Natural killer cell (primary cell): ENCODE measurements at regions not wholly inside any gene's neighbourhood (a gene's known extent, or its start where the extent isn't known, plus 50 kb on each side); places are given as distances from the start of the nearest gene placed in this dataset.

ENCODE experiments used
- ATAC-seq, 3 donors: fragments of 150-1000 bp in 2 of 3; fragments of 200-7000 bp in 1 of 3; cut with Tn5 transposase; 1 replicate in 1 of 3; 2 replicates in 2 of 3; pipeline ENCODE4 v1.10.0; 2021; ENCODE audit warnings: mild to moderate bottlenecking in 2 of 3, moderate library complexity in 2 of 3
- DNase-seq, 2 donors: peaks; one replicate each; pipeline versions ENCODE4 v3.0.0 to v3.0.0-alpha.2; 2013 to 2021; ENCODE audit warnings: mixed read lengths in 1 of 2
- H3K27ac ChIP-seq: one replicate; pipeline ENCODE4 v1.5.1; 2013; ENCODE audit warnings: mild to moderate bottlenecking, low read length
- H3K27me3 ChIP-seq: one replicate; pipeline ENCODE4 v1.6.1; 2013; ENCODE audit warnings: low read length; ENCODE audit not compliant: control insufficient read depth, insufficient read depth
- H3K36me3 ChIP-seq: one replicate; pipeline ENCODE4 v1.6.1; 2013; ENCODE audit warnings: low read length; ENCODE audit not compliant: control insufficient read depth, insufficient read depth
- H3K4me1 ChIP-seq: one replicate; pipeline ENCODE4 v1.6.1; 2013; ENCODE audit warnings: low read length; ENCODE audit not compliant: control insufficient read depth, insufficient read depth
- H3K4me3 ChIP-seq: one replicate; pipeline ENCODE4 v1.5.1; 2013; ENCODE audit warnings: low read length
- H3K9me3 ChIP-seq: one replicate; pipeline ENCODE4 v1.6.1; 2013; ENCODE audit warnings: low read length; ENCODE audit not compliant: control insufficient read depth, insufficient read depth
- H3K27ac Mint-ChIP-seq, 2 donors: one replicate each; pipeline ENCODE4 v1.8.0; 2022; ENCODE audit warnings: mild to moderate bottlenecking in 2 of 2, mixed read lengths in 2 of 2, moderate library complexity in 1 of 2
- H3K27me3 Mint-ChIP-seq, 2 donors: one replicate each; pipeline ENCODE4 v1.8.0; 2022; ENCODE audit warnings: low read depth in 2 of 2, mixed read lengths in 2 of 2
- H3K36me3 Mint-ChIP-seq: one replicate; pipeline ENCODE4 v1.8.0; 2022; ENCODE audit warnings: mixed read lengths
- H3K4me1 Mint-ChIP-seq, 2 donors: one replicate each; pipeline ENCODE4 v1.8.0; 2022; ENCODE audit warnings: mixed read lengths in 2 of 2
- H3K4me3 Mint-ChIP-seq: one replicate; pipeline ENCODE4 v1.8.0; 2022; ENCODE audit warnings: mild to moderate bottlenecking, moderate library complexity, mixed read lengths
- H3K9me3 Mint-ChIP-seq, 2 donors: one replicate each; pipeline ENCODE4 v1.8.0; 2022; ENCODE audit warnings: mixed read lengths in 2 of 2
- WGBS: methylation state at CpG from one replicate; pipeline ENCODE4 v1.1.7; 2013; ENCODE audit warnings: missing lambda C conversion rate; ENCODE audit not compliant: insufficient coverage; 5-methylcytosine and 5-hydroxymethylcytosine counted together
- intact Hi-C: fragments of 100-400 bp; cut with micrococcal nuclease; formaldehyde crosslinking; loops from one replicate; pipeline ENCODE4 v1.14.2; 2022
- TF ChIP-seq, protein P1 (sequence below): fragments of 200-600 bp; IDR thresholded peaks from one replicate; pipeline ENCODE4 v1.8.0; 2022; ENCODE audit warnings: antibody characterized with exemption

DNA sequence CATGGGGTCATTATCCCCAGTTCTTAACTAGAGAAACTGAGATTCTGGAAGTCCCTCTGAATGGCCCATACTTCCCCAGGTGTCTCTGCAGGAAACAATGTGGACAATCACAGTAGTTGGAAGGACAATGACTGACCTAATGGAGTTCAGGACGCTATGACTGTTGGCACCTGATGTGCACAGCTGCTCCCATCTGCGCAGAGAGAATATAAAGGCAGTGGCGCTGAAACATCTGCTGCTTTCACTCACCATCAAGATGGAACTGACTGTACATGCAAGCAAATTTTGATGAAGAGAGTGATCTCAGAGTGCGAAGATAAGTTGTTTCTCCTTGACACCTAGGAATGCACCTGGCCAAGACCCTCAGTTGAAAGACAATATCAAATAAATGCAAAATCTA lies 395.7 kb upstream of the ASIC2 start:
- no peak for DNase-seq
- Mint-ChIP-seq H3K9me3 (no peaks in the 10 kb centered on the region), H3K4me3 (no peak overlapping the region), H3K27ac (no peak overlapping the region), H3K27me3 (peaks cover 9 to 26% of the 10 kb centered on the region in 2 donors), H3K36me3 (no peaks in the 10 kb centered on the region), H3K4me1 (no peaks in the 10 kb centered on the region)
- no peaks in the 10 kb centered on the region for H3K36me3 ChIP-seq
- H3K4me1 ChIP-seq, result no peaks in the 10 kb centered on the region
- no peak overlapping the region for H3K27ac ChIP-seq
- ATAC-seq, result no peak
- H3K27me3 ChIP-seq, result no peaks in the 10 kb centered on the region
- H3K9me3 ChIP-seq, result no peaks in the 10 kb centered on the region
- TF ChIP-seq, protein P1, sequence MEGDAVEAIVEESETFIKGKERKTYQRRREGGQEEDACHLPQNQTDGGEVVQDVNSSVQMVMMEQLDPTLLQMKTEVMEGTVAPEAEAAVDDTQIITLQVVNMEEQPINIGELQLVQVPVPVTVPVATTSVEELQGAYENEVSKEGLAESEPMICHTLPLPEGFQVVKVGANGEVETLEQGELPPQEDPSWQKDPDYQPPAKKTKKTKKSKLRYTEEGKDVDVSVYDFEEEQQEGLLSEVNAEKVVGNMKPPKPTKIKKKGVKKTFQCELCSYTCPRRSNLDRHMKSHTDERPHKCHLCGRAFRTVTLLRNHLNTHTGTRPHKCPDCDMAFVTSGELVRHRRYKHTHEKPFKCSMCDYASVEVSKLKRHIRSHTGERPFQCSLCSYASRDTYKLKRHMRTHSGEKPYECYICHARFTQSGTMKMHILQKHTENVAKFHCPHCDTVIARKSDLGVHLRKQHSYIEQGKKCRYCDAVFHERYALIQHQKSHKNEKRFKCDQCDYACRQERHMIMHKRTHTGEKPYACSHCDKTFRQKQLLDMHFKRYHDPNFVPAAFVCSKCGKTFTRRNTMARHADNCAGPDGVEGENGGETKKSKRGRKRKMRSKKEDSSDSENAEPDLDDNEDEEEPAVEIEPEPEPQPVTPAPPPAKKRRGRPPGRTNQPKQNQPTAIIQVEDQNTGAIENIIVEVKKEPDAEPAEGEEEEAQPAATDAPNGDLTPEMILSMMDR, result no peak
- no peak overlapping the region for H3K4me3 ChIP-seq
- intact Hi-C loops, result no loop called here
- WGBS, result 83% methylated on average over 4 of the region's 4 CpGs

DNA sequence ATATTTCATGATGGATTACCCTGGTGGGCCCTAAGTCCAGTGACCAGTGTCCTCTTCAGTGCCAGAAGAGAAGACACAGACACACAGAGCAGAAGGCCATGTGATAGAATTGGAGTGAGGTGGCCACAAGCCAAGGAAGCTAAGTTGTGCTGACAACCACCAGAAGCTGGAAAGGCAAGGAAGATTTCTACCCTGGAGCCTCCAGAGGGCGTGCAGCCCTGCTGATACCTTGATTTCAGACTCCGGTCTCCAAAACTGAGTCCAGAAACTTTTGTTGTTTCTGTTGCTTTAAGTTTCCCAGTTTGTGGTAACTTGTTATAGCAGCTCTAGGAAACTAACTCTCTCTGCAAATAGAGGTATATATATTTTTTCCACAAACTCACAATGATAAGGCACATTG lies 396.6 kb upstream of the ASIC2 start:
- H3K27me3 ChIP-seq, result no peaks in the 10 kb centered on the region
- no peak overlapping the region for H3K4me3 Mint-ChIP-seq
- no peaks in the 10 kb centered on the region for H3K36me3 ChIP-seq
- H3K9me3 Mint-ChIP-seq, result no peaks in the 10 kb centered on the region
- no peak overlapping the region for H3K27ac ChIP-seq
- no peaks in the 10 kb centered on the region for H3K4me1 Mint-ChIP-seq
- H3K27ac Mint-ChIP-seq, result no peak overlapping the region
- H3K9me3 ChIP-seq, result no peaks in the 10 kb centered on the region
- intact Hi-C loops, result no loop called here
- DNase-seq, result no peak
- TF ChIP-seq, protein P1, result no peak
- 84% methylated on average over 2 of the region's 2 CpGs for WGBS
- peaks cover 9 to 33% of the 10 kb centered on the region in 2 donors for H3K27me3 Mint-ChIP-seq
- no peaks in the 10 kb centered on the region for H3K36me3 Mint-ChIP-seq
- ATAC-seq, result no peak
- H3K4me3 ChIP-seq, result no peak overlapping the region
- H3K4me1 ChIP-seq, result no peaks in the 10 kb centered on the region

DNA sequence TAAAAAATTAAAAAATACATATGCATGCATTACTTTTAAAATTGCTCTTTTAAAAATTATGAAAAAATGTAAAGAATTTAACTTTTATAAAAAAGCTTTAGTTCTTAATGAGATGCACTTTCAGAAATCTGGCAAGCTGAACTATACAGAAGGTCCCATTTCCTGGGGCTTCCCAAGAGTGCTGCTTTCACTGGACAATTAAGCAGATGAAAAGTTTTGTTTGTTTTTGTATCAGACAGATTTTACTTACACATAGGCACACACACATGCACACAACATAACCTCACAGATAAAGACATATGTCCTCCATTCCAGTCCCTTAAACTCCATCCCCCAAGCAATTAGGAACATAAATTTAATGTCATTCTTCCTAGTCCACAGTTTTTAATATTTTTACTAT lies 402.3 kb upstream of the ASIC2 start:
- H3K4me3 ChIP-seq, result no peak overlapping the region
- H3K27ac ChIP-seq, result no peak overlapping the region
- Mint-ChIP-seq H3K27ac (no peak overlapping the region), H3K27me3 (peaks cover 9 to 25% of the 10 kb centered on the region in 2 donors), H3K4me3 (no peak overlapping the region), H3K4me1 (no peaks in the 10 kb centered on the region), H3K9me3 (no peaks in the 10 kb centered on the region), H3K36me3 (no peaks in the 10 kb centered on the region)
- TF ChIP-seq, protein P1, result no peak
- DNase-seq (no peak), ATAC-seq (no peak)
- no peaks in the 10 kb centered on the region for H3K9me3 ChIP-seq
- intact Hi-C loops, result no loop called here
- no peaks in the 10 kb centered on the region for H3K4me1 ChIP-seq
- H3K36me3 ChIP-seq, result no peaks in the 10 kb centered on the region
- H3K27me3 ChIP-seq, result no peaks in the 10 kb centered on the region

DNA sequence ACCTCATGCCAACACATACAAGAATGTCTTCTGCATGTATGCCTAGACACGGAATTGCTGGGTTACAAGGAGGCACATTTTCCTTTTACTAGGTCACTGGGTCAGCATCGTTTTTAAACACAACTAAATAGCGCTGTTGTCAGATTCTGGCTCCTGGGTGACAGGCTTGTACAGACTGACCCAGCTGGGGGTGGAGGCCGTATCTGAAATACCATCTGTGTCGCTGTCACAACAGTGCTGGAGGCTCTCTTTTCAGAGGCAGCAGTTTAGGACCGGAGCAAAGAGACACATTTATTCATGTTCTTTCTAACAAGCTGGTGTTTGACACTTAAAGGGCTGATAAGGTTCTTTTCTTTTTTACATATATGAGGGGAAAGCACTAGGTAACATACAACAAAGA lies 403.0 kb upstream of the ASIC2 start:
- Histone ChIP-seq H3K27ac (no peak overlapping the region), H3K36me3 (no peaks in the 10 kb centered on the region), H3K27me3 (no peaks in the 10 kb centered on the region), H3K9me3 (no peaks in the 10 kb centered on the region), H3K4me3 (no peak overlapping the region), H3K4me1 (no peaks in the 10 kb centered on the region)
- no peaks in the 10 kb centered on the region for H3K9me3 Mint-ChIP-seq
- no peaks in the 10 kb centered on the region for H3K4me1 Mint-ChIP-seq
- WGBS, result 83% methylated on average over 5 of the region's 6 CpGs
- TF ChIP-seq, protein P1, result no peak
- no peaks in the 10 kb centered on the region for H3K36me3 Mint-ChIP-seq
- H3K27ac Mint-ChIP-seq, result no peak overlapping the region
- no peak for ATAC-seq
- peaks cover 9 to 25% of the 10 kb centered on the region in 2 donors for H3K27me3 Mint-ChIP-seq
- no peak overlapping the region for H3K4me3 Mint-ChIP-seq
- intact Hi-C loops, result no loop called here
- no peak for DNase-seq
